ENCODE measurements at regions not wholly inside any gene's neighbourhood (a gene's known extent, or its start where the extent isn't known, plus 50 kb on each side); places are given as distances from the start of the nearest gene placed in this dataset.
"Not testable (repeated sequence)": the region's sequence is repeated elsewhere in the genome, so short reads cannot be mapped to it uniquely, and the experiment has no call there.

- DNase-seq: not testable (repeated sequence)
Measured at GRCh38 chr16:32842844-32843243, 166.9 kb upstream of the TP53TG3 start.

- not testable (repeated sequence) for DNase-seq
Measured at GRCh38 chr16:32807280-32807679, 131.3 kb upstream of the TP53TG3 start.

- not testable (repeated sequence) for DNase-seq
Measured at GRCh38 chr16:32805639-32806038, 129.7 kb upstream of the TP53TG3 start.

All from stimulated activated CD4-positive, alpha-beta T cell treated with anti-CD3 and anti-CD28 coated beads, Interleukin-4, amount 100 ng/mL, for 1 hour (primary cell).